HEK293T (cell line): ENCODE measurements at regions not wholly inside any gene's neighbourhood (a gene's known extent, or its start where the extent isn't known, plus 50 kb on each side); places are given as distances from the start of the nearest gene placed in this dataset.

Experiments
- ARNT ChIP-seq: fragments of 450-650 bp; IDR thresholded peaks from 2 replicates; pipeline ENCODE4 v1.6.1; 2017; ENCODE audit warnings: mild to moderate bottlenecking
- BHLHE40 ChIP-seq: fragments of 450-650 bp; IDR thresholded peaks from 2 replicates; pipeline ENCODE4 v1.6.1; 2016; ENCODE audit warnings: mild to moderate bottlenecking, moderate library complexity, borderline replicate concordance
- ELF4 ChIP-seq: fragments of 450-650 bp; IDR thresholded peaks from 2 replicates; pipeline ENCODE4 v1.6.1; 2017; ENCODE audit warnings: antibody characterized with exemption
- FOXA1 ChIP-seq: fragments of 450-650 bp; IDR thresholded peaks from 2 replicates; pipeline ENCODE4 v1.6.1; 2016; ENCODE audit warnings: mild to moderate bottlenecking
- FOXM1 ChIP-seq: fragments of 450-650 bp; IDR thresholded peaks from 2 replicates; pipeline ENCODE4 v1.6.1; 2017; ENCODE audit warnings: mild to moderate bottlenecking, borderline replicate concordance
- HDGF ChIP-seq: fragments of 450-650 bp; IDR thresholded peaks from 2 replicates; pipeline ENCODE4 v1.6.1; 2017; ENCODE audit warnings: antibody characterized with exemption, borderline replicate concordance
- LEF1 ChIP-seq: fragments of 450-650 bp; IDR thresholded peaks from 2 replicates; pipeline ENCODE4 v1.6.1; 2017; ENCODE audit warnings: mild to moderate bottlenecking, borderline replicate concordance
- NFRKB ChIP-seq: fragments of 450-650 bp; IDR thresholded peaks from 2 replicates; pipeline ENCODE4 v1.6.1; 2016; ENCODE audit warnings: mild to moderate bottlenecking, moderate library complexity
- SP1 ChIP-seq: fragments of 450-650 bp; IDR thresholded peaks from 2 replicates; pipeline ENCODE4 v1.6.1; 2017
- SUZ12 ChIP-seq: fragments of 450-650 bp; IDR thresholded peaks from 2 replicates; pipeline ENCODE4 v1.6.1; 2016; ENCODE audit warnings: mild to moderate bottlenecking
- ZNF384 ChIP-seq: fragments of 450-650 bp; IDR thresholded peaks from 2 replicates; pipeline ENCODE4 v1.6.1; 2016

DNA sequence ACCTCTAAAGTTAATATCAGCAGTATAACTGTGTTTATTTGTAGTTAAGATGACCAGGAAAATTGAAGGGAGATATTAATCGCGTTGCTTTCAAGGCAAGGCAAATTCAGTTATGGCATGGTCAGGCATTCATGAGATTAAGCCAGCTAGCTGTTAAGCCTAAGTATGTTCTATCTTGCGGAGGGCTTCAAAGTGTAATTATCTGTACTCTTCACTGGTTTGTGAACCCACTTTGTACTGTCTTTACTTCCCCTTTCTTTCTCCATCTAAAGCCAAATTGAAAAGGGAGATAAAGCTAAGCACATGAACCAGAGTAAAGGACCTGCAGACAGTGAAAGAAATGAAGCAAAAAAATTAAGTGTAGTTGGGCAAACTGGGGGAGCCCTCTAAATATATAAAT, 483.1 kb upstream of the NRP1 start:
- no peak for TF ChIP-seq SP1
- TF ChIP-seq SUZ12: no peak
- no peak for TF ChIP-seq NFRKB
- TF ChIP-seq BHLHE40: no peak
- no peak for TF ChIP-seq LEF1
- no peak for TF ChIP-seq FOXA1
- no peak for TF ChIP-seq ARNT
- TF ChIP-seq FOXM1: no peak
- TF ChIP-seq ELF4: no peak
- no peak for TF ChIP-seq ZNF384
- TF ChIP-seq HDGF: no peak
